ENCODE measurements at regions not wholly inside any gene's neighbourhood (a gene's known extent, or its start where the extent isn't known, plus 50 kb on each side); places are given as distances from the start of the nearest gene placed in this dataset.

DNA sequence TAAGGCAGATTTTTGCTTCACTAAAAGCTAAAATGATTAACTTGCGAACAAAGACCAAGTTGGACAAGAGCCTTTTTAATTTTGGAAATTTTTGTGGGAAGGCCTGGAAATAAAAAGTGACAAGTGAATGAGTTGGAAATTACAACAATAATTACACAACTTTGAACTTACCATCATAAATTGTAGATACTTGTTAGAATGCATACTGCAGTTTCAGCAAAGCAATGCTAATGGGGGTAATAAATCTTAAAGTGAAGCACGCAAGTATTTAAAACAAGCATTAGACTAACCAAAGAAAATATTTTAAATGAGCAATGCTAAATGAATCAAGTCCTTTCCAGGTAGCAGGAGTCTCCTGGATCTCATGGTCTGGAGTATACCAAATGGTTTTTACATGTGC is 83.2 kb upstream of the EYA4 start:
- TF ChIP-seq POLR2AphosphoS5 (IDR thresholded peaks at IDR 0.05) (no peak), POLR2A (IDR thresholded peaks at IDR 0.05) (no peak)
- TF ChIP-seq, protein P1, sequence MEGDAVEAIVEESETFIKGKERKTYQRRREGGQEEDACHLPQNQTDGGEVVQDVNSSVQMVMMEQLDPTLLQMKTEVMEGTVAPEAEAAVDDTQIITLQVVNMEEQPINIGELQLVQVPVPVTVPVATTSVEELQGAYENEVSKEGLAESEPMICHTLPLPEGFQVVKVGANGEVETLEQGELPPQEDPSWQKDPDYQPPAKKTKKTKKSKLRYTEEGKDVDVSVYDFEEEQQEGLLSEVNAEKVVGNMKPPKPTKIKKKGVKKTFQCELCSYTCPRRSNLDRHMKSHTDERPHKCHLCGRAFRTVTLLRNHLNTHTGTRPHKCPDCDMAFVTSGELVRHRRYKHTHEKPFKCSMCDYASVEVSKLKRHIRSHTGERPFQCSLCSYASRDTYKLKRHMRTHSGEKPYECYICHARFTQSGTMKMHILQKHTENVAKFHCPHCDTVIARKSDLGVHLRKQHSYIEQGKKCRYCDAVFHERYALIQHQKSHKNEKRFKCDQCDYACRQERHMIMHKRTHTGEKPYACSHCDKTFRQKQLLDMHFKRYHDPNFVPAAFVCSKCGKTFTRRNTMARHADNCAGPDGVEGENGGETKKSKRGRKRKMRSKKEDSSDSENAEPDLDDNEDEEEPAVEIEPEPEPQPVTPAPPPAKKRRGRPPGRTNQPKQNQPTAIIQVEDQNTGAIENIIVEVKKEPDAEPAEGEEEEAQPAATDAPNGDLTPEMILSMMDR (IDR thresholded peaks at IDR 0.05) = no peak

All from transverse colon (tissue), 4 donors.